AG04450 (cell line): ENCODE measurements at regions not wholly inside any gene's neighbourhood (a gene's known extent, or its start where the extent isn't known, plus 50 kb on each side); places are given as distances from the start of the nearest gene placed in this dataset.
"Not testable (repeated sequence)": the region's sequence is repeated elsewhere in the genome, so short reads cannot be mapped to it uniquely, and the experiment has no call there.

Source experiments
- CTCF ChIA-PET: fragments of 300-600, 350-600 bp; formaldehyde crosslinking; extraction: SDS; loops from one replicate; lab custom pipeline; 2022; ENCODE audit warnings: antibody characterized with exemption, inconsistent platforms; lab: Charles Lee
- POLR2A ChIA-PET: fragments of 350-600 bp; formaldehyde crosslinking; extraction: SDS; loops from one replicate; lab custom pipeline; 2021; ENCODE audit warnings: antibody characterized with exemption, inconsistent platforms; lab: Yijun Ruan, JAX
- DNase-seq: peaks from one replicate; pipeline ENCODE4 v3.0.0-alpha.2; 2011; ENCODE audit warnings: low read depth, low spot score
- H3K27ac ChIP-seq: one replicate; pipeline ENCODE4 v1.5.1; 2012; ENCODE audit warnings: low read depth, low read length, control low read depth
- H3K27me3 ChIP-seq: one replicate; pipeline ENCODE4 v1.6.0; 2012; ENCODE audit warnings: low read length; ENCODE audit not compliant: control insufficient read depth, insufficient read depth
- H3K4me3 ChIP-seq: 2 replicates; pipeline ENCODE4 v1.5.1; 2011; ENCODE audit warnings: mild to moderate bottlenecking, low read depth, low read length, control low read depth
- H3K9me3 ChIP-seq: 2 replicates; pipeline ENCODE4 v1.5.1; 2012; ENCODE audit warnings: low read length; ENCODE audit not compliant: control insufficient read depth, insufficient read depth
- CTCF ChIP-seq: IDR thresholded peaks from 2 replicates; pipeline ENCODE4 v1.5.1; 2011; ENCODE audit warnings: low read depth, low read length, control low read depth, inconsistent platforms

- Histone ChIP-seq H3K9me3 (peaks cover 3% of the 10 kb centered on the region; the same call in 1 of the 2 replicates), H3K27ac (no peak overlapping the region), H3K27me3 (no peaks in the 10 kb centered on the region), H3K4me3 (no peak overlapping the region)
- ChIA-PET POLR2A (no interaction called here), CTCF (no interaction called here)
- DNase-seq: no peak
- TF ChIP-seq CTCF: no peak
These were observed 468.9 kb downstream of the GRIA2 start for GRCh38 chr4:157689476-157689875.

- no peak for DNase-seq
- TF ChIP-seq CTCF: no peak
- Histone ChIP-seq H3K27ac (no peak overlapping the region), H3K9me3 (peaks cover 3% of the 10 kb centered on the region; the same call in 1 of the 2 replicates), H3K27me3 (no peaks in the 10 kb centered on the region), H3K4me3 (no peak overlapping the region)
- ChIA-PET CTCF (no interaction called here), POLR2A (no interaction called here)
These were observed 467.4 kb downstream of the GRIA2 start for GRCh38 chr4:157687971-157688370.

- H3K27me3 ChIP-seq, H3K27ac ChIP-seq, H3K9me3 ChIP-seq, H3K4me3 ChIP-seq, POLR2A ChIA-PET, CTCF ChIA-PET, DNase-seq: not testable (repeated sequence)
These were observed 458.8 kb downstream of the GRIA2 start for GRCh38 chr4:157679326-157679725.

- DNase-seq: no peak
- H3K4me3 ChIP-seq: no peak overlapping the region
- H3K27me3 ChIP-seq: no peaks in the 10 kb centered on the region
- CTCF ChIA-PET: no interaction called here
- no peak overlapping the region for H3K27ac ChIP-seq
- POLR2A ChIA-PET: no interaction called here
- no peak for TF ChIP-seq CTCF
- H3K9me3 ChIP-seq: peaks cover 3% of the 10 kb centered on the region; the same call in 1 of the 2 replicates
These were observed 457.9 kb downstream of the GRIA2 start for GRCh38 chr4:157678478-157678877.

- no peaks in the 10 kb centered on the region for H3K27me3 ChIP-seq
- DNase-seq: no peak
- peaks cover 3% of the 10 kb centered on the region; the same call in 1 of the 2 replicates for H3K9me3 ChIP-seq
- POLR2A ChIA-PET: no interaction called here
- H3K27ac ChIP-seq: no peak overlapping the region
- H3K4me3 ChIP-seq: no peak overlapping the region
- no peak for TF ChIP-seq CTCF
- CTCF ChIA-PET: no interaction called here
These were observed 454.2 kb downstream of the GRIA2 start for GRCh38 chr4:157674699-157675098.

- POLR2A ChIA-PET: no interaction called here
- TF ChIP-seq CTCF: no peak
- Histone ChIP-seq H3K27me3 (no peaks in the 10 kb centered on the region), H3K4me3 (no peak overlapping the region), H3K27ac (no peak overlapping the region), H3K9me3 (no peaks in the 10 kb centered on the region)
- CTCF ChIA-PET: no interaction called here
- no peak for DNase-seq
These were observed 447.3 kb downstream of the GRIA2 start for GRCh38 chr4:157667836-157668235.
